Endodermal cell (in vitro differentiated cells): ENCODE measurements at regions not wholly inside any gene's neighbourhood (a gene's known extent, or its start where the extent isn't known, plus 50 kb on each side); places are given as distances from the start of the nearest gene placed in this dataset.

Source experiments
- DNase-seq: peaks from one replicate; pipeline ENCODE4 v3.0.0-alpha.2; 2017
- H3K27ac ChIP-seq: 2 replicates; pipeline ENCODE4 v1.5.1; 2013; ENCODE audit warnings: mild to moderate bottlenecking, low read depth, low read length, moderate library complexity
- H3K27me3 ChIP-seq: 2 replicates; pipeline ENCODE4 v1.6.1; 2013; ENCODE audit warnings: mild to moderate bottlenecking, low read length, moderate library complexity; ENCODE audit not compliant: insufficient read depth, control insufficient read depth, poor library complexity, severe bottlenecking
- H3K36me3 ChIP-seq: 2 replicates; pipeline ENCODE4 v1.7.0; 2013; ENCODE audit warnings: mild to moderate bottlenecking, low read length, moderate library complexity; ENCODE audit not compliant: control insufficient read depth, insufficient read depth
- H3K4me1 ChIP-seq: one replicate; pipeline ENCODE4 v1.7.0; 2013; ENCODE audit warnings: low read length; ENCODE audit not compliant: control insufficient read depth, insufficient read depth
- H3K4me3 ChIP-seq: 2 replicates; pipeline ENCODE4 v1.5.1; 2013; ENCODE audit warnings: mild to moderate bottlenecking, low read length, moderate library complexity
- H3K9ac ChIP-seq: 2 replicates; pipeline ENCODE4 v1.6.1; 2013; ENCODE audit warnings: mild to moderate bottlenecking, low read length, moderate library complexity; ENCODE audit not compliant: poor library complexity, severe bottlenecking; ENCODE audit errors: extremely low read depth
- H3K9me3 ChIP-seq: 2 replicates; pipeline ENCODE4 v1.6.1; 2013; ENCODE audit warnings: mild to moderate bottlenecking, low read length, moderate library complexity; ENCODE audit not compliant: control insufficient read depth
- H3K27ac Mint-ChIP-seq: 2 replicates; pipeline ENCODE4 v1.8.0; 2020; ENCODE audit warnings: mixed read lengths
- H3K27me3 Mint-ChIP-seq: 2 replicates; pipeline ENCODE4 v1.8.0; 2021; ENCODE audit warnings: mild to moderate bottlenecking, mixed read lengths; ENCODE audit not compliant: insufficient read depth
- H3K36me3 Mint-ChIP-seq: 2 replicates; pipeline ENCODE4 v1.8.0; 2020; ENCODE audit warnings: low read depth, mixed read lengths
- H3K4me1 Mint-ChIP-seq: 2 replicates; pipeline ENCODE4 v1.8.0; 2020; ENCODE audit warnings: mixed read lengths
- H3K4me3 Mint-ChIP-seq: 2 replicates; pipeline ENCODE4 v1.8.0; 2020; ENCODE audit warnings: mild to moderate bottlenecking, moderate library complexity, mixed read lengths
- H3K9me3 Mint-ChIP-seq: 2 replicates; pipeline ENCODE4 v1.8.0; 2020; ENCODE audit warnings: mild to moderate bottlenecking, mixed read lengths
- WGBS, 2 experiments: methylation state at CpG; one replicate each; pipeline versions ENCODE4 v1.1.5 to v1.1.7; 2013; ENCODE audit warnings: missing lambda C conversion rate in 2 of 2, mixed read lengths in 1 of 2; ENCODE audit not compliant: insufficient coverage in 1 of 2, insufficient read length in 1 of 2; 5-methylcytosine and 5-hydroxymethylcytosine counted together
- TF ChIP-seq, protein P1 (sequence below): fragments of 200-600 bp; sonication (generic); conservative IDR thresholded peaks from 2 replicates; pipeline ENCODE4 v1.5.0; 2021; ENCODE audit warnings: antibody characterized with exemption, mild to moderate bottlenecking

- no peak overlapping the region for H3K27ac Mint-ChIP-seq
- H3K9me3 Mint-ChIP-seq: no peaks in the 10 kb centered on the region
- no peak overlapping the region for H3K4me3 ChIP-seq
- no peak overlapping the region for H3K4me3 Mint-ChIP-seq
- no peak overlapping the region for H3K27ac ChIP-seq
- no peak overlapping the region for H3K9ac ChIP-seq
- no peak for DNase-seq
- peaks cover 10% of the 10 kb centered on the region for H3K27me3 Mint-ChIP-seq
- no peaks in the 10 kb centered on the region for H3K4me1 ChIP-seq
- no peaks in the 10 kb centered on the region for H3K36me3 ChIP-seq
- TF ChIP-seq, protein P1, sequence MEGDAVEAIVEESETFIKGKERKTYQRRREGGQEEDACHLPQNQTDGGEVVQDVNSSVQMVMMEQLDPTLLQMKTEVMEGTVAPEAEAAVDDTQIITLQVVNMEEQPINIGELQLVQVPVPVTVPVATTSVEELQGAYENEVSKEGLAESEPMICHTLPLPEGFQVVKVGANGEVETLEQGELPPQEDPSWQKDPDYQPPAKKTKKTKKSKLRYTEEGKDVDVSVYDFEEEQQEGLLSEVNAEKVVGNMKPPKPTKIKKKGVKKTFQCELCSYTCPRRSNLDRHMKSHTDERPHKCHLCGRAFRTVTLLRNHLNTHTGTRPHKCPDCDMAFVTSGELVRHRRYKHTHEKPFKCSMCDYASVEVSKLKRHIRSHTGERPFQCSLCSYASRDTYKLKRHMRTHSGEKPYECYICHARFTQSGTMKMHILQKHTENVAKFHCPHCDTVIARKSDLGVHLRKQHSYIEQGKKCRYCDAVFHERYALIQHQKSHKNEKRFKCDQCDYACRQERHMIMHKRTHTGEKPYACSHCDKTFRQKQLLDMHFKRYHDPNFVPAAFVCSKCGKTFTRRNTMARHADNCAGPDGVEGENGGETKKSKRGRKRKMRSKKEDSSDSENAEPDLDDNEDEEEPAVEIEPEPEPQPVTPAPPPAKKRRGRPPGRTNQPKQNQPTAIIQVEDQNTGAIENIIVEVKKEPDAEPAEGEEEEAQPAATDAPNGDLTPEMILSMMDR: no peak
- peaks cover 30% of the 10 kb centered on the region for H3K27me3 ChIP-seq
- H3K36me3 Mint-ChIP-seq: no peaks in the 10 kb centered on the region
- no peaks in the 10 kb centered on the region for H3K4me1 Mint-ChIP-seq
- H3K9me3 ChIP-seq: no peaks in the 10 kb centered on the region
These were observed 174.9 kb downstream of the NAA11 start for GRCh38 chr4:79150820-79151416.

GRCh38 chr4:79148369-79148768 is 177.5 kb downstream of the NAA11 start:
- H3K36me3 ChIP-seq: no peaks in the 10 kb centered on the region
- DNase-seq: no peak
- TF ChIP-seq, protein P1: no peak
- no peaks in the 10 kb centered on the region for H3K36me3 Mint-ChIP-seq
- peaks cover 21% of the 10 kb centered on the region for H3K27me3 ChIP-seq
- no peak overlapping the region for H3K9ac ChIP-seq
- no peak overlapping the region for H3K4me3 Mint-ChIP-seq
- H3K4me1 ChIP-seq: no peaks in the 10 kb centered on the region
- no peak overlapping the region for H3K27ac ChIP-seq
- whole genome bisulfite sequencing, 2 experiments: 100% methylated on average over 1 of the region's 2 CpGs; no CpG with 5 or more reads in 1 of the 2 experiments
- no peaks in the 10 kb centered on the region for H3K4me1 Mint-ChIP-seq
- peaks cover 6% of the 10 kb centered on the region for H3K27me3 Mint-ChIP-seq
- H3K4me3 ChIP-seq: no peak overlapping the region
- H3K9me3 Mint-ChIP-seq: peaks cover 8% of the 10 kb centered on the region
- peaks cover 9% of the 10 kb centered on the region for H3K9me3 ChIP-seq
- H3K27ac Mint-ChIP-seq: no peak overlapping the region

DNA sequence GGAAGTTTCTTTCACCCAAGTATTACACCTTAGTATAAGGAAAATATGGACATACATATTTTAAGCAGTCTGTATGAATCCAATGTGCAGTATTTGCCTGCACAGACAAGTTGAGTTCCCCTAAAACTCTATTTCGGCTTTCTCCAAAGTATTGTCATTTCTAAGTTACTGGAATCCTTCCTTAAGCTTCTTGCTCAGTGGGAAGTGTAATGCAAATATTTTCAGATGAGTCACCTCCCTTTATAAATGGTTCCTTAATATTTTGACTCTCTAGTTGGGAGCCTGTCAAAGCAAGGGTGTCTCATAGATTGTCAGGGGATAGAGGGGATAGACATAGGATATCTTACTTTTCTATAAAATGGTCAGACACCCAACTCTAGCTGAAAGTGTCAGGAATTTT is 178.6 kb downstream of the NAA11 start:
- 81 to 100% methylated on average over 1 of the region's 1 CpG for WGBS, 2 experiments
- Histone ChIP-seq H3K36me3 (no peaks in the 10 kb centered on the region), H3K4me3 (no peak overlapping the region), H3K4me1 (no peaks in the 10 kb centered on the region), H3K9ac (no peak overlapping the region), H3K27me3 (peaks cover 15% of the 10 kb centered on the region), H3K27ac (no peak overlapping the region), H3K9me3 (peaks cover 15% of the 10 kb centered on the region)
- no peaks in the 10 kb centered on the region for H3K36me3 Mint-ChIP-seq
- DNase-seq: no peak
- TF ChIP-seq, protein P1: no peak
- no peak overlapping the region for H3K27ac Mint-ChIP-seq
- H3K27me3 Mint-ChIP-seq: peaks cover 6% of the 10 kb centered on the region
- H3K4me3 Mint-ChIP-seq: no peak overlapping the region
- H3K4me1 Mint-ChIP-seq: no peaks in the 10 kb centered on the region
- peaks cover 10% of the 10 kb centered on the region for H3K9me3 Mint-ChIP-seq
